HG03558 (cell line): ENCODE measurements at regions not wholly inside any gene's neighbourhood (a gene's known extent, or its start where the extent isn't known, plus 50 kb on each side); places are given as distances from the start of the nearest gene placed in this dataset.

Experiments used
- ATAC-seq: cut with Tn5 transposase; IDR thresholded peaks from one replicate; pipeline ENCODE4 v1.9.1; 2021; ENCODE audit warnings: moderate number of reproducible peaks; ENCODE audit not compliant: unreplicated experiment; ENCODE audit errors: extremely low read depth

- ATAC-seq: no peak
Observed at GRCh38 chr2:198731842-198732399, 725.8 kb downstream of the SATB2 start.

GRCh38 chr2:198720266-198720665 lies 737.5 kb downstream of the SATB2 start:
- ATAC-seq: no peak

GRCh38 chr2:198717451-198717850 lies 740.3 kb downstream of the SATB2 start:
- ATAC-seq: no peak

GRCh38 chr2:198715302-198715835 lies 742.4 kb downstream of the SATB2 start:
- ATAC-seq: no peak

- no peak for ATAC-seq
Observed at GRCh38 chr2:198712485-198712884, 745.3 kb downstream of the SATB2 start.

GRCh38 chr2:198711484-198711883 lies 746.3 kb downstream of the SATB2 start:
- ATAC-seq: no peak

- ATAC-seq: no peak
Observed at GRCh38 chr2:198710562-198710961, 747.2 kb downstream of the SATB2 start.

GRCh38 chr2:198706476-198707082 lies 751.2 kb downstream of the SATB2 start:
- ATAC-seq: no peak

- ATAC-seq: no peak
Observed at GRCh38 chr2:198703281-198703680, 754.5 kb downstream of the SATB2 start.

- no peak for ATAC-seq
Observed at GRCh38 chr2:198702796-198703195, 754.9 kb downstream of the SATB2 start.

- no peak for ATAC-seq
Observed at GRCh38 chr2:198701481-198701880, 756.3 kb downstream of the SATB2 start.

GRCh38 chr2:198700319-198700718 lies 757.4 kb downstream of the SATB2 start:
- ATAC-seq: no peak

GRCh38 chr2:198698230-198698629 lies 759.5 kb downstream of the SATB2 start:
- ATAC-seq: no peak

- no peak for ATAC-seq
Observed at GRCh38 chr2:198697794-198698193, 759.9 kb downstream of the SATB2 start.

- no peak for ATAC-seq
Observed at GRCh38 chr2:198697218-198697617, 760.5 kb downstream of the SATB2 start.

GRCh38 chr2:198695879-198696278 lies 761.9 kb downstream of the SATB2 start:
- ATAC-seq: no peak

- no peak for ATAC-seq
Observed at GRCh38 chr2:198692907-198693510, 764.7 kb downstream of the SATB2 start.

- no peak for ATAC-seq
Observed at GRCh38 chr2:198691236-198691635, 766.5 kb downstream of the SATB2 start.

- no peak for ATAC-seq
Observed at GRCh38 chr2:198664321-198664720, 793.4 kb downstream of the SATB2 start.

- ATAC-seq: no peak
Observed at GRCh38 chr2:198662905-198663304, 794.8 kb downstream of the SATB2 start.

- no peak for ATAC-seq
Observed at GRCh38 chr2:198660501-198660900, 797.2 kb downstream of the SATB2 start.
